ENCODE measurements at regions not wholly inside any gene's neighbourhood (a gene's known extent, or its start where the extent isn't known, plus 50 kb on each side); places are given as distances from the start of the nearest gene placed in this dataset.

- Histone ChIP-seq H3K27me3 (no peaks in the 10 kb centered on the region), H3K4me3 (ENCODE audit: low read depth in 1 of 2, low read length in 1 of 2) (no peak overlapping the region), H3K9me3 (no peaks in the 10 kb centered on the region), H3K27ac (no peak overlapping the region), H3K36me3 (no peaks in the 10 kb centered on the region), H3K4me1 (ENCODE audit: control insufficient read depth in 1 of 2, insufficient read depth in 1 of 2, low read depth in 1 of 2, low read length in 1 of 2) (no peaks in the 10 kb centered on the region)
- no peak for TF ChIP-seq CTCF (IDR thresholded peaks at IDR 0.05)
These were observed 440.0 kb downstream of the ANKRD7 start for GRCh38 chr7:118664498-118664897.

- no peak overlapping the region for H3K4me3 ChIP-seq (ENCODE audit: low read depth in 1 of 2, low read length in 1 of 2)
- no peaks in the 10 kb centered on the region for H3K36me3 ChIP-seq
- H3K9me3 ChIP-seq: no peaks in the 10 kb centered on the region
- H3K4me1 ChIP-seq (ENCODE audit: control insufficient read depth in 1 of 2, insufficient read depth in 1 of 2, low read depth in 1 of 2, low read length in 1 of 2): no peaks in the 10 kb centered on the region
- H3K27ac ChIP-seq: no peak overlapping the region
- no peaks in the 10 kb centered on the region for H3K27me3 ChIP-seq
- no peak for TF ChIP-seq CTCF (IDR thresholded peaks at IDR 0.05)
These were observed 446.6 kb downstream of the ANKRD7 start for GRCh38 chr7:118671149-118671548.

- no peak overlapping the region for H3K4me3 ChIP-seq (ENCODE audit: low read depth in 1 of 2, low read length in 1 of 2)
- no peak overlapping the region for H3K27ac ChIP-seq
- TF ChIP-seq CTCF (IDR thresholded peaks at IDR 0.05): no peak
- no peaks in the 10 kb centered on the region for H3K36me3 ChIP-seq
- H3K4me1 ChIP-seq (ENCODE audit: control insufficient read depth in 1 of 2, insufficient read depth in 1 of 2, low read depth in 1 of 2, low read length in 1 of 2): no peaks in the 10 kb centered on the region
- no peaks in the 10 kb centered on the region for H3K27me3 ChIP-seq
- H3K9me3 ChIP-seq: no peaks in the 10 kb centered on the region
These were observed 460.3 kb downstream of the ANKRD7 start for GRCh38 chr7:118684796-118685195.

- no peaks in the 10 kb centered on the region for H3K9me3 ChIP-seq
- H3K27me3 ChIP-seq: no peaks in the 10 kb centered on the region
- H3K4me3 ChIP-seq (ENCODE audit: low read depth in 1 of 2, low read length in 1 of 2): no peak overlapping the region
- no peak for TF ChIP-seq CTCF (IDR thresholded peaks at IDR 0.05)
- H3K36me3 ChIP-seq: no peaks in the 10 kb centered on the region
- no peaks in the 10 kb centered on the region for H3K4me1 ChIP-seq (ENCODE audit: control insufficient read depth in 1 of 2, insufficient read depth in 1 of 2, low read depth in 1 of 2, low read length in 1 of 2)
- no peak overlapping the region for H3K27ac ChIP-seq
These were observed 464.9 kb downstream of the ANKRD7 start for GRCh38 chr7:118689403-118689802.

GRCh38 chr7:118696879-118697278 lies 472.4 kb downstream of the ANKRD7 start:
- Histone ChIP-seq H3K4me1 (ENCODE audit: control insufficient read depth in 1 of 2, insufficient read depth in 1 of 2, low read depth in 1 of 2, low read length in 1 of 2) (no peaks in the 10 kb centered on the region), H3K4me3 (ENCODE audit: low read depth in 1 of 2, low read length in 1 of 2) (no peak overlapping the region), H3K9me3 (no peaks in the 10 kb centered on the region), H3K27me3 (no peaks in the 10 kb centered on the region), H3K36me3 (no peaks in the 10 kb centered on the region), H3K27ac (no peak overlapping the region)
- TF ChIP-seq CTCF (IDR thresholded peaks at IDR 0.05): no peak

GRCh38 chr7:118699222-118699621 lies 474.7 kb downstream of the ANKRD7 start:
- Histone ChIP-seq H3K4me3 (ENCODE audit: low read depth in 1 of 2, low read length in 1 of 2) (no peak overlapping the region), H3K9me3 (no peaks in the 10 kb centered on the region), H3K27me3 (no peaks in the 10 kb centered on the region), H3K4me1 (ENCODE audit: control insufficient read depth in 1 of 2, insufficient read depth in 1 of 2, low read depth in 1 of 2, low read length in 1 of 2) (no peaks in the 10 kb centered on the region), H3K36me3 (no peaks in the 10 kb centered on the region), H3K27ac (no peak overlapping the region)
- no peak for TF ChIP-seq CTCF (IDR thresholded peaks at IDR 0.05)

All from neutrophil (primary cell).